LoVo (cell line): ENCODE measurements at regions not wholly inside any gene's neighbourhood (a gene's known extent, or its start where the extent isn't known, plus 50 kb on each side); places are given as distances from the start of the nearest gene placed in this dataset.
"Not testable (repeated sequence)": the region's sequence is repeated elsewhere in the genome, so short reads cannot be mapped to it uniquely, and the experiment has no call there.

ENCODE experiments used
- DNase-seq: peaks from one replicate; pipeline ENCODE4 v3.0.0-alpha.2; 2016; ENCODE audit warnings: low spot score

- no peak for DNase-seq
Observed at GRCh38 chr5:116883875-116884274, 309.3 kb upstream of the SEMA6A start.

GRCh38 chr5:116881921-116882531 lies 307.4 kb upstream of the SEMA6A start:
- DNase-seq, result no peak

GRCh38 chr5:116880601-116881000 lies 306.0 kb upstream of the SEMA6A start:
- no peak for DNase-seq

- DNase-seq, result no peak
Observed at GRCh38 chr5:116880150-116880549, 305.5 kb upstream of the SEMA6A start.

GRCh38 chr5:116876240-116876840 lies 301.7 kb upstream of the SEMA6A start:
- DNase-seq, result no peak

- no peak for DNase-seq
Observed at GRCh38 chr5:116872986-116873385, 298.4 kb upstream of the SEMA6A start.

- DNase-seq, result no peak
Observed at GRCh38 chr5:116872486-116872885, 297.9 kb upstream of the SEMA6A start.

- not testable (repeated sequence) for DNase-seq
Observed at GRCh38 chr5:116867825-116868224, 293.2 kb upstream of the SEMA6A start.

- DNase-seq, result no peak
Observed at GRCh38 chr5:116865651-116866050, 291.0 kb upstream of the SEMA6A start.

GRCh38 chr5:116864838-116865190 lies 290.2 kb upstream of the SEMA6A start:
- no peak for DNase-seq

- DNase-seq, result no peak
Observed at GRCh38 chr5:116864157-116864837, 289.7 kb upstream of the SEMA6A start.

GRCh38 chr5:116862632-116863455 lies 288.2 kb upstream of the SEMA6A start:
- no peak for DNase-seq

- no peak for DNase-seq
Observed at GRCh38 chr5:116861666-116862065, 287.0 kb upstream of the SEMA6A start.

- DNase-seq, result no peak
Observed at GRCh38 chr5:116861097-116861496, 286.5 kb upstream of the SEMA6A start.

GRCh38 chr5:116859666-116860320 lies 285.2 kb upstream of the SEMA6A start:
- DNase-seq, result no peak

- DNase-seq, result no peak
Observed at GRCh38 chr5:116858705-116859333, 284.2 kb upstream of the SEMA6A start.

GRCh38 chr5:116858020-116858419 lies 283.4 kb upstream of the SEMA6A start:
- DNase-seq, result not testable (repeated sequence)

GRCh38 chr5:116856271-116856670 lies 281.6 kb upstream of the SEMA6A start:
- no peak for DNase-seq

GRCh38 chr5:116853992-116854391 lies 279.4 kb upstream of the SEMA6A start:
- DNase-seq, result no peak

- no peak for DNase-seq
Observed at GRCh38 chr5:116848954-116849581, 274.4 kb upstream of the SEMA6A start.

GRCh38 chr5:116847960-116848359 lies 273.3 kb upstream of the SEMA6A start:
- DNase-seq, result no peak
